ENCODE measurements at regions not wholly inside any gene's neighbourhood (a gene's known extent, or its start where the extent isn't known, plus 50 kb on each side); places are given as distances from the start of the nearest gene placed in this dataset.

GRCh38 chr11:81339521-81339920 is 1394.1 kb downstream of the FAM181B start:
- Histone ChIP-seq H3K9me3 (replicated peaks; ENCODE audit: control insufficient read depth, insufficient read depth, low read length) (peaks cover 7% of the 10 kb centered on the region), H3K27me3 (ENCODE audit: control insufficient read depth in 2 of 2, insufficient read depth in 2 of 2, low read length in 2 of 2) (no peaks in the 10 kb centered on the region), H3K79me2 (ENCODE audit: control insufficient read depth, insufficient read depth, low read length) (no peaks in the 10 kb centered on the region), H3K4me3 (replicated peaks in 1 of 3; ENCODE audit: insufficient read depth in 1 of 3, low read depth in 1 of 3, low read length in 3 of 3) (no peak overlapping the region), H3K9me1 (replicated peaks; ENCODE audit: control insufficient read depth, extremely low read depth, insufficient read depth, low read length) (no peaks in the 10 kb centered on the region), H3K4me1 (ENCODE audit: control insufficient read depth, extremely low read depth, insufficient read depth, low read length) (no peaks in the 10 kb centered on the region), H3K9ac (replicated peaks; ENCODE audit: extremely low read depth, insufficient read depth, low read length) (no peak overlapping the region), H4K20me1 (replicated peaks; ENCODE audit: control insufficient read depth, extremely low read depth, insufficient read depth, low read length) (no peaks in the 10 kb centered on the region), H3K4me2 (ENCODE audit: insufficient read depth, low read length) (no peak overlapping the region), H2AFZ (ENCODE audit: low read depth, low read length) (no peak overlapping the region), H3K27ac (ENCODE audit: insufficient read depth, low read depth, low read length) (no peak overlapping the region), H3K36me3 (ENCODE audit: control insufficient read depth in 2 of 2, extremely low read depth in 1 of 2, insufficient read depth in 2 of 2, low read length in 2 of 2) (no peaks in the 10 kb centered on the region)
- POLR2A ChIA-PET: no interaction called here
- CTCF ChIA-PET: no interaction called here
- dilution Hi-C loops (cut with MboI; ENCODE audit: extremely low pct_ligation_motif_present, low sequenced_read_pairs): no loop called here
- no peak for FAIRE-seq
- no peak for DNase-seq (ENCODE audit: low read depth, low spot score)
- TF ChIP-seq GATA2 (IDR thresholded peaks at IDR 0.05; ENCODE audit: insufficient read depth, insufficient read length, low read depth, low read length): no peak
- TF ChIP-seq POLR2A (IDR thresholded peaks at IDR 0.05; ENCODE audit: low read depth, low read length): no peak
- TF ChIP-seq JUN (IDR thresholded peaks at IDR 0.05; ENCODE audit: borderline replicate concordance, insufficient read depth, insufficient read length, low read depth): no peak
- TF ChIP-seq POLR2AphosphoS5 (IDR thresholded peaks at IDR 0.05; ENCODE audit: insufficient read depth, low read depth, low read length): no peak
- TF ChIP-seq FOS (IDR thresholded peaks at IDR 0.05; ENCODE audit: borderline replicate concordance, insufficient read depth, low read length): no peak
- TF ChIP-seq CTCF (IDR thresholded peaks at IDR 0.05; ENCODE audit: extremely low read depth in 1 of 2, insufficient read depth in 1 of 2, low read depth in 1 of 2, low read length in 2 of 2): no peak
- no peak for TF ChIP-seq EZH2 (IDR thresholded peaks at IDR 0.05; ENCODE audit: borderline replicate concordance, low read depth, low read length, severe bottlenecking)
- no peak for TF ChIP-seq MAX (IDR thresholded peaks at IDR 0.05; ENCODE audit: insufficient read depth, insufficient read length)
- no peak for TF ChIP-seq MYC (IDR thresholded peaks at IDR 0.05; ENCODE audit: low read depth, low read length)
- intact Hi-C loops (cut with micrococcal nuclease): no loop called here
- no TSS peak for BruUV-seq (replicated peaks)
